Lower lobe of right lung (tissue), 2 donors: ENCODE measurements at regions not wholly inside any gene's neighbourhood (a gene's known extent, or its start where the extent isn't known, plus 50 kb on each side); places are given as distances from the start of the nearest gene placed in this dataset.

Experiments used
- ATAC-seq, 2 donors: fragments of 200-7000 bp; cut with Tn5 transposase; one replicate each; pipeline ENCODE4 v1.9.1; 2020 to 2022; ENCODE audit warnings: mild to moderate bottlenecking in 2 of 2, moderate library complexity in 2 of 2
- DNase-seq: peaks from one replicate; pipeline ENCODE4 v3.0.0-alpha.2; 2020
- H3K27ac ChIP-seq: fragments of 200-600 bp; one replicate; pipeline ENCODE4 v1.8.0; 2022
- H3K27me3 ChIP-seq: fragments of 200-600 bp; one replicate; pipeline ENCODE4 v1.8.0; 2022; ENCODE audit warnings: low read depth
- H3K36me3 ChIP-seq: fragments of 200-600 bp; one replicate; pipeline ENCODE4 v1.8.0; 2022; ENCODE audit warnings: mild to moderate bottlenecking
- H3K4me1 ChIP-seq: fragments of 200-600 bp; one replicate; pipeline ENCODE4 v1.8.0; 2022
- H3K4me3 ChIP-seq: fragments of 200-600 bp; one replicate; pipeline ENCODE4 v1.8.0; 2022; ENCODE audit warnings: mild to moderate bottlenecking
- H3K9me3 ChIP-seq: fragments of 200-600 bp; one replicate; pipeline ENCODE4 v1.8.0; 2022
- intact Hi-C: fragments of 100-400 bp; cut with DNase I; formaldehyde crosslinking; loops from one replicate; pipeline ENCODE4 v1.11.0; 2022
- TF ChIP-seq, protein P1 (sequence below): fragments of 200-600 bp; IDR thresholded peaks from one replicate; pipeline ENCODE4 v1.8.0; 2022; ENCODE audit warnings: antibody characterized with exemption, mild to moderate bottlenecking
- donor health status: DM: no; HTN: yes; CAD: no; lungs with severe emphysema.

DNA sequence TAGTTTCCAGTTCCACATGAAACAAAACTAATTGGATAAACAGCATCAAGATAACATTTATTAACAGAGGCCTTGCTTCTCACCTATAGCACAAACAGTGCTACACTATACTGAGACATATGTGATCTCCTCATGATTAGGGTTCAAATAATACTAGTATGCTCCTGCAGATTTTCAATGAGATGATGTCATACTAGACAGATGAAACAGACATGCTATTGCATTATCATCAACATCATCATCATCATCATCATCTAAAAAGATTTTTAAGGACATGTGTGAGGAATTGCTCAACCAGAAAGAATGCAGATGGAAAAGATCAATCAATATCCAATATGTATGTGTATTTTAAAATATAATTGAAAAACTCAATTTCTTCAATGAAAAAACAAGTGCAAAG lies 932.3 kb downstream of the METTL15 start:
- no peak for DNase-seq
- no peaks in the 10 kb centered on the region for H3K4me1 ChIP-seq
- no peaks in the 10 kb centered on the region for H3K27me3 ChIP-seq
- TF ChIP-seq, protein P1, sequence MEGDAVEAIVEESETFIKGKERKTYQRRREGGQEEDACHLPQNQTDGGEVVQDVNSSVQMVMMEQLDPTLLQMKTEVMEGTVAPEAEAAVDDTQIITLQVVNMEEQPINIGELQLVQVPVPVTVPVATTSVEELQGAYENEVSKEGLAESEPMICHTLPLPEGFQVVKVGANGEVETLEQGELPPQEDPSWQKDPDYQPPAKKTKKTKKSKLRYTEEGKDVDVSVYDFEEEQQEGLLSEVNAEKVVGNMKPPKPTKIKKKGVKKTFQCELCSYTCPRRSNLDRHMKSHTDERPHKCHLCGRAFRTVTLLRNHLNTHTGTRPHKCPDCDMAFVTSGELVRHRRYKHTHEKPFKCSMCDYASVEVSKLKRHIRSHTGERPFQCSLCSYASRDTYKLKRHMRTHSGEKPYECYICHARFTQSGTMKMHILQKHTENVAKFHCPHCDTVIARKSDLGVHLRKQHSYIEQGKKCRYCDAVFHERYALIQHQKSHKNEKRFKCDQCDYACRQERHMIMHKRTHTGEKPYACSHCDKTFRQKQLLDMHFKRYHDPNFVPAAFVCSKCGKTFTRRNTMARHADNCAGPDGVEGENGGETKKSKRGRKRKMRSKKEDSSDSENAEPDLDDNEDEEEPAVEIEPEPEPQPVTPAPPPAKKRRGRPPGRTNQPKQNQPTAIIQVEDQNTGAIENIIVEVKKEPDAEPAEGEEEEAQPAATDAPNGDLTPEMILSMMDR, result no peak
- no peaks in the 10 kb centered on the region for H3K36me3 ChIP-seq
- intact Hi-C loops, result no loop called here
- H3K27ac ChIP-seq, result no peak overlapping the region
- no peaks in the 10 kb centered on the region for H3K9me3 ChIP-seq
- ATAC-seq, result no peak
- H3K4me3 ChIP-seq, result no peak overlapping the region

GRCh38 chr11:29032384-29033149 lies 924.4 kb downstream of the METTL15 start:
- Histone ChIP-seq H3K27ac (no peak overlapping the region), H3K4me3 (no peak overlapping the region), H3K9me3 (peaks cover 7% of the 10 kb centered on the region), H3K4me1 (no peaks in the 10 kb centered on the region), H3K27me3 (no peaks in the 10 kb centered on the region), H3K36me3 (no peaks in the 10 kb centered on the region)
- TF ChIP-seq, protein P1, result no peak
- intact Hi-C loops, result no loop called here
- DNase-seq (no peak), ATAC-seq (no peak)

DNA sequence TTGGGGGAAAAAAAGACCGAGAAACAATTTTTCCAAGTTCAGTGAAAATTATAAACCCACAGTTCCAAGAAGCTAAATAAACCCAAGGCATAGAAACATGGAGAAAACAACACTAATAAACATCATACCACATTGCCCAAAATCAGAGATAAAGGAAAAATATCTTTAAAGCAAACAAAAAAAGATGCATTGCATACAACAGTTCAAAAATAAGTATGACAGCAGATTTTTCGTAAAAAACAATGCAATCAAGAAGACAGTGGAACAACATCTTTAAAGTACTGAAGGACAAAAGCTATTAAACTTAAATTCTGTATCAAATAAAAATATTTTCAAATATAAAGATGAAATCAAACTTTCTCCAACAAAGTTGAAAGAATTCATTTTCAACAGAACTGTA lies 921.3 kb downstream of the METTL15 start:
- DNase-seq (no peak), ATAC-seq (no peak)
- Histone ChIP-seq H3K27ac (no peak overlapping the region), H3K27me3 (no peaks in the 10 kb centered on the region), H3K4me3 (no peak overlapping the region), H3K4me1 (no peaks in the 10 kb centered on the region), H3K9me3 (peaks cover 7% of the 10 kb centered on the region), H3K36me3 (no peaks in the 10 kb centered on the region)
- TF ChIP-seq, protein P1, result no peak
- intact Hi-C loops, result no loop called here

DNA sequence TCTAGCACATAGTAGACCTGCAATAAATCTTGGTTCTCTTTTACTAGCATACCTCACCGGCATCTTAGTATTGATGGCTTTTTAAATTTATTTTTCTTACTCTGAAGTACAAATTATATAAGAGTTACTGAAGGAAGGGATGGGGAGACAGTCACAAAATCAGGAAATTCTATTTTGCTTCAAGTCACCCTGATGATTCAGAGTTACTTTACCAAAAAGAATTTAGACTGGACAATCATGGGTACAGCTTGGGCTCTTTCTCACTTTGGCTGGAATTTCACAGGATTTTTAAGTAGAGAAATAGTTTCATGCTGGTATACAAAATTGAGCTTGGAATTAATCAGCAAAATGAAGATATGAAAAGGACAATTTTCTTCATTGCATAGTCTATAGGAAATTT lies 919.2 kb downstream of the METTL15 start:
- no peak for ATAC-seq
- H3K27ac ChIP-seq, result no peak overlapping the region
- H3K36me3 ChIP-seq, result no peaks in the 10 kb centered on the region
- H3K4me1 ChIP-seq, result no peaks in the 10 kb centered on the region
- no peak for DNase-seq
- intact Hi-C loops, result no loop called here
- H3K27me3 ChIP-seq, result no peaks in the 10 kb centered on the region
- no peak overlapping the region for H3K4me3 ChIP-seq
- peaks cover 7% of the 10 kb centered on the region for H3K9me3 ChIP-seq
- TF ChIP-seq, protein P1, result no peak

DNA sequence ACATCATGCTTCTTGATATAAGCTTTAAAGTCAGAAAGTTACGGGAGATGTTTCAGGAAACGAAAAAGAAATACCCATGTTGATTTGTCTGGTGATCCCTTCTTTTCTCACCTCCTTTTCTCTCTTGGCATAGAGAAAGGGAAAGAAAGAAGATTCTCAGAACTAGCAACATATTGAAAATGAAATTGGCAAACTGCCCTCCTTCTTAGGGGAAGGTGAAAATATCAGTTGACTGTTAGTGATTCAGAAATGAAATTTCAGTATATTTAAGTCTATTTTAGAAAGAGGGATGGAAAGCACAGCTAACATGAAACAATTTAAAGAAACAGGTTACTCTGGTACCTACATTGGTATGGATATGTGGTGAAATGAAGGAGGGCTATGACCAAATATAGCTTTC lies 918.1 kb downstream of the METTL15 start:
- Histone ChIP-seq H3K27me3 (no peaks in the 10 kb centered on the region), H3K36me3 (no peaks in the 10 kb centered on the region), H3K4me3 (no peak overlapping the region), H3K9me3 (peaks cover 7% of the 10 kb centered on the region), H3K4me1 (no peaks in the 10 kb centered on the region), H3K27ac (no peak overlapping the region)
- DNase-seq (no peak), ATAC-seq (no peak)
- TF ChIP-seq, protein P1, result no peak
- intact Hi-C loops, result no loop called here
